Activated T-helper 2 cell treated with anti-CD3 and anti-CD28 coated beads, Interferon-gamma antibody, Interleukin-2, Interleukin-4, amounts not matched to agents 10 μg/mL and 5 μg/mL and 100 μg/mL, durations not matched to agents 14 hours and 24 hours and 36 hours (primary cell): ENCODE measurements at regions not wholly inside any gene's neighbourhood (a gene's known extent, or its start where the extent isn't known, plus 50 kb on each side); places are given as distances from the start of the nearest gene placed in this dataset.

ENCODE experiments used
- DNase-seq: peaks from one replicate; pipeline ENCODE4 v3.0.0; 2021; ENCODE audit warnings: low spot score
- H3K27ac Mint-ChIP-seq: one replicate; pipeline ENCODE4 v1.8.0; 2021; ENCODE audit warnings: mixed read lengths
- H3K27me3 Mint-ChIP-seq: one replicate; pipeline ENCODE4 v1.8.0; 2021; ENCODE audit warnings: low read depth, mixed read lengths
- H3K36me3 Mint-ChIP-seq: one replicate; pipeline ENCODE4 v1.8.0; 2021; ENCODE audit warnings: low read depth, mixed read lengths
- H3K4me1 Mint-ChIP-seq: one replicate; pipeline ENCODE4 v1.8.0; 2021; ENCODE audit warnings: low read depth, mixed read lengths
- H3K4me3 Mint-ChIP-seq: one replicate; pipeline ENCODE4 v1.8.0; 2021; ENCODE audit warnings: low read depth, mild to moderate bottlenecking, moderate library complexity, mixed read lengths
- H3K9me3 Mint-ChIP-seq: one replicate; pipeline ENCODE4 v1.8.0; 2021; ENCODE audit warnings: mixed read lengths
- intact Hi-C: fragments of 100-400 bp; cut with micrococcal nuclease; formaldehyde crosslinking; loops from one replicate; pipeline ENCODE4 v1.15.1; 2023

DNA sequence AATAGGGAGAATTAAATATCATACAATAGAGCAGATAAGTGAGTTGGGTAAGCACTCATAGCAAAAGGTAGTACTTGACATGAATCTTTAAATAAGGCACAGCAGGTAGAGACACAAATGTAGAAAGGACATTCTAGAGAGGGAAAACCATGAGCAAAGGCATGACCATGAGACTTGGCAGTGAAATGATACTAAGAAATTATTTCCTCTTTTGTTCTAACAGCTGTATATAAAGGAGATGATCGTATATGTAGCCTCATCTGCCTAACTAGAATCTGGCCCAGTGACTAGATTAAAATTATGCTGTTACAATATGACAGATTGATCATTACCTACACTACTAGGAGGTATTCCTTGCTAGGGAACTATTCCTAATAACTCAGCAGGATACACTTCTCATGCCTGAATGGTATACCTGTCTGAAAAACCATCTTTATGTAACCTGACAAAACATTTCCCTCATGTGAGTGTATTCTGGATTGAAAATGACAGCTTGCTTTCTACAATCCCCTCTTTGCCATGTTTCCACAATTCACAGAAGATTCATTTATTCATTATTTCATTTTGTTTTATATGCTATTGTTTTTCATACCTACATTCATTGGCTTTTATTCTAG, 725.7 kb downstream of the C12orf50 start:
- intact Hi-C loops, result no loop called here
- H3K27ac Mint-ChIP-seq, result no peak overlapping the region
- no peaks in the 10 kb centered on the region for H3K4me1 Mint-ChIP-seq

GRCh38 chr12:87302126-87302745, 727.0 kb downstream of the C12orf50 start:
- no peak overlapping the region for H3K27ac Mint-ChIP-seq
- H3K4me3 Mint-ChIP-seq, result no peak overlapping the region
- DNase-seq, result no peak
- H3K36me3 Mint-ChIP-seq, result no peaks in the 10 kb centered on the region
- H3K9me3 Mint-ChIP-seq, result no peaks in the 10 kb centered on the region
- H3K27me3 Mint-ChIP-seq, result no peaks in the 10 kb centered on the region
- intact Hi-C loops, result no loop called here
- no peaks in the 10 kb centered on the region for H3K4me1 Mint-ChIP-seq

More for the DNA sequence above, 725.7 kb downstream of the C12orf50 start:
- no peak overlapping the region for H3K4me3 Mint-ChIP-seq
- H3K36me3 Mint-ChIP-seq, result no peaks in the 10 kb centered on the region
- no peaks in the 10 kb centered on the region for H3K9me3 Mint-ChIP-seq
- DNase-seq, result no peak
- H3K27me3 Mint-ChIP-seq, result no peaks in the 10 kb centered on the region

- Mint-ChIP-seq H3K27me3 (no peaks in the 10 kb centered on the region), H3K36me3 (no peaks in the 10 kb centered on the region), H3K27ac (no peak overlapping the region), H3K9me3 (peaks cover 9% of the 10 kb centered on the region), H3K4me3 (no peak overlapping the region), H3K4me1 (no peaks in the 10 kb centered on the region)
- intact Hi-C loops, result no loop called here
- DNase-seq, result no peak
Measured at GRCh38 chr12:87290505-87290904, 738.7 kb downstream of the C12orf50 start.

GRCh38 chr12:87283886-87284285, 745.3 kb downstream of the C12orf50 start:
- intact Hi-C loops, result no loop called here
- no peak for DNase-seq
- Mint-ChIP-seq H3K4me3 (no peak overlapping the region), H3K4me1 (no peaks in the 10 kb centered on the region), H3K36me3 (no peaks in the 10 kb centered on the region), H3K9me3 (peaks cover 8% of the 10 kb centered on the region), H3K27ac (no peak overlapping the region), H3K27me3 (no peaks in the 10 kb centered on the region)

- Mint-ChIP-seq H3K36me3 (no peaks in the 10 kb centered on the region), H3K27me3 (no peaks in the 10 kb centered on the region), H3K4me3 (no peak overlapping the region), H3K9me3 (peaks cover 7% of the 10 kb centered on the region), H3K27ac (no peak overlapping the region), H3K4me1 (no peaks in the 10 kb centered on the region)
- no peak for DNase-seq
- intact Hi-C loops, result no loop called here
Measured at GRCh38 chr12:87283111-87283510, 746.1 kb downstream of the C12orf50 start.

DNA sequence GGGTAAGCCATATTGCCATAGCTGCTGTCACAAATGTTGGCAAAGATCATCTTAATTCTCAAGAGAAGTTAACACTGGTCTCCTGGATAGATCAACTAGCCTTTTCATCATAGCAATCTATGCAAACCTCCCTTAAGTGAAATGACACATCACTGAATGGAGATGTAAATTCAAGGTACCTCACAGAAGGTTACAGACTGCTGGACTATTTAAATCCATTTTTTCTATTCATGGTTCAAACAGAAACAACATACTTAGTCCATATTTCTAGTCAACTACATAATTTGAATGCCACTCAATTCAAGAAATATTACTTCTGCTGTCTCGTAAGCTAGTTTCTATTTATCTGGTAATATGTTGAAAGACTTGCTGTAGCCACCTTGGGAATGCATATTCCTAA, 748.3 kb downstream of the C12orf50 start:
- Mint-ChIP-seq H3K27me3 (no peaks in the 10 kb centered on the region), H3K4me3 (no peak overlapping the region), H3K4me1 (no peaks in the 10 kb centered on the region)

GRCh38 chr12:87280356-87280755, 748.8 kb downstream of the C12orf50 start:
- H3K27ac Mint-ChIP-seq, result no peak overlapping the region
- no peaks in the 10 kb centered on the region for H3K27me3 Mint-ChIP-seq
- H3K9me3 Mint-ChIP-seq, result peaks cover 7% of the 10 kb centered on the region

More for the DNA sequence above, 748.3 kb downstream of the C12orf50 start:
- peaks cover 7% of the 10 kb centered on the region for H3K9me3 Mint-ChIP-seq
- DNase-seq, result no peak
- H3K27ac Mint-ChIP-seq, result no peak overlapping the region
- intact Hi-C loops, result no loop called here
- no peaks in the 10 kb centered on the region for H3K36me3 Mint-ChIP-seq

GRCh38 chr12:87274594-87275245, 754.5 kb downstream of the C12orf50 start:
- no peaks in the 10 kb centered on the region for H3K4me1 Mint-ChIP-seq
- no peak overlapping the region for H3K27ac Mint-ChIP-seq
- peaks cover 4% of the 10 kb centered on the region for H3K9me3 Mint-ChIP-seq
- H3K4me3 Mint-ChIP-seq, result no peak overlapping the region
- DNase-seq, result no peak
- H3K36me3 Mint-ChIP-seq, result no peaks in the 10 kb centered on the region
- H3K27me3 Mint-ChIP-seq, result no peaks in the 10 kb centered on the region
- intact Hi-C loops, result no loop called here

More at GRCh38 chr12:87280356-87280755, 748.8 kb downstream of the C12orf50 start:
- intact Hi-C loops, result no loop called here
- DNase-seq, result no peak
- Mint-ChIP-seq H3K4me1 (no peaks in the 10 kb centered on the region), H3K36me3 (no peaks in the 10 kb centered on the region), H3K4me3 (no peak overlapping the region)

DNA sequence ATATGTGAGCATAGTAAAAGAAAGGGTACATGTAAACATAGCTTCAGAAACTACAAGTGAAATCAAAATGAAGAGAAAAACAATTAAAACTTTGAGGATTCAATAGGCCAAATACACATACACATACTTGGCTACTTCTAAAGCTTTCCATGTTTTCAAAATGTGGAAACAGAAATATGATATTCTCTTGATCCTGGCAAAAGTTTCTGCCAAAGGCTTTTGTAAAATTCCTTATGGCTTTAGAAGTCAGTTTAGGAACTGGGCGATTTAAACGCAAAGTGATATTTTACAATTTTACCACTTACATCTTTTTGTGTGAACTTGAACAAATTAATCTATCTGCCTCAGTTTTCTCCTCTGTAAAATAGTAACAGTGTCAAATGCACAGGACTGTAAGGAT, 756.4 kb downstream of the C12orf50 start:
- peaks cover 4% of the 10 kb centered on the region for H3K9me3 Mint-ChIP-seq
- H3K4me3 Mint-ChIP-seq, result no peak overlapping the region
- H3K4me1 Mint-ChIP-seq, result no peaks in the 10 kb centered on the region
- H3K27ac Mint-ChIP-seq, result no peak overlapping the region
- no peaks in the 10 kb centered on the region for H3K27me3 Mint-ChIP-seq
- intact Hi-C loops, result no loop called here
- no peaks in the 10 kb centered on the region for H3K36me3 Mint-ChIP-seq
- DNase-seq, result no peak

GRCh38 chr12:87270919-87271318, 758.3 kb downstream of the C12orf50 start:
- Mint-ChIP-seq H3K27me3 (no peaks in the 10 kb centered on the region), H3K4me3 (no peak overlapping the region), H3K4me1 (no peaks in the 10 kb centered on the region), H3K36me3 (no peaks in the 10 kb centered on the region), H3K27ac (no peak overlapping the region), H3K9me3 (peaks cover 4% of the 10 kb centered on the region)
- no peak for DNase-seq
- intact Hi-C loops, result no loop called here

DNA sequence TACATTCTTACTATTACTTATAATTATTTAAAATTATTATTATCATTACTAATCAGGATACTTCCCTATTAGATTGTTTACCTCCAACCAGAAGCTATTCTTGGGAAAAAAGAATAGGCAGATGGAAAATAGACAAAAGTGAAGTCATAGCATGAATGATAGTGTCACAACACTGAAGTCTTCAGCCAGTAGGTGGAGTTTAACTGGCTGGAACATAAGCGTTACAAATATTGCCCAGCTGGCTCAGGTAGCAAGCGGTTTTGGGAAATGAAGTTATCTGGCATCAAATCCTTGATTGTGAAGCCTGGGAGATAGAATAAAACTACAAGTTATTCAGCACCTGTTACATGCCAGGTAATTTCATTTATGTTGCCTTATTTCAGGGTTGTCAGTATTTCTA, 762.9 kb downstream of the C12orf50 start:
- peaks cover 4% of the 10 kb centered on the region for H3K9me3 Mint-ChIP-seq
- no peak for DNase-seq
- H3K27ac Mint-ChIP-seq, result no peak overlapping the region
- H3K27me3 Mint-ChIP-seq, result no peaks in the 10 kb centered on the region
- no peaks in the 10 kb centered on the region for H3K36me3 Mint-ChIP-seq
- intact Hi-C loops, result no loop called here
- no peak overlapping the region for H3K4me3 Mint-ChIP-seq
- H3K4me1 Mint-ChIP-seq, result no peaks in the 10 kb centered on the region

DNA sequence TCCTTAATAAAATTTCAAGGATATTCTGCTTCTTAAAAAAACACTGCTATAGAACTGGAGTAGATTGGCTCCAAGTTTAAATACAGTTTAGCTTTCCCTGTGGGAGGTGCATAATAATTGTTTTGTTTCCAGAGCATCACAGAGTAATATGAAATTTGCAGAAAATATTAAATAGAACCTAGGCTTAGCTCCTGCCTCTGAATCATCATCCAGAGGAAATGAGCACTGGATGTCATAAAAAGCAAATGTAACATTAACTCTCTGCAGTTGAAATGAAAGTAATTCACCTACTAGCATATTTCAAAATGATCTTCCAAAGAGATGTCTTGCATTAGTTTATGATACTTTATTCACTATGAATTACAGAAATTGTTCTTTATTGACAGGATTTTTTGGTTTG, 769.8 kb downstream of the C12orf50 start:
- H3K4me1 Mint-ChIP-seq, result no peaks in the 10 kb centered on the region
- H3K27me3 Mint-ChIP-seq, result no peaks in the 10 kb centered on the region
- no peak overlapping the region for H3K27ac Mint-ChIP-seq
- H3K36me3 Mint-ChIP-seq, result no peaks in the 10 kb centered on the region
- H3K9me3 Mint-ChIP-seq, result no peaks in the 10 kb centered on the region
- H3K4me3 Mint-ChIP-seq, result no peak overlapping the region
- intact Hi-C loops, result no loop called here
- no peak for DNase-seq

- intact Hi-C loops, result no loop called here
- H3K27me3 Mint-ChIP-seq, result no peaks in the 10 kb centered on the region
- peaks cover 12% of the 10 kb centered on the region for H3K9me3 Mint-ChIP-seq
- no peaks in the 10 kb centered on the region for H3K36me3 Mint-ChIP-seq
- H3K4me1 Mint-ChIP-seq, result no peaks in the 10 kb centered on the region
- H3K27ac Mint-ChIP-seq, result no peak overlapping the region
- no peak overlapping the region for H3K4me3 Mint-ChIP-seq
- DNase-seq, result no peak
Measured at GRCh38 chr12:87254381-87255030, 774.7 kb downstream of the C12orf50 start.
